HG03342 (cell line): ENCODE measurements at regions not wholly inside any gene's neighbourhood (a gene's known extent, or its start where the extent isn't known, plus 50 kb on each side); places are given as distances from the start of the nearest gene placed in this dataset.

Source experiments
- ATAC-seq: cut with Tn5 transposase; IDR thresholded peaks from one replicate; pipeline ENCODE4 v1.9.1; 2021; ENCODE audit warnings: mild to moderate bottlenecking, moderate library complexity; ENCODE audit not compliant: unreplicated experiment

DNA sequence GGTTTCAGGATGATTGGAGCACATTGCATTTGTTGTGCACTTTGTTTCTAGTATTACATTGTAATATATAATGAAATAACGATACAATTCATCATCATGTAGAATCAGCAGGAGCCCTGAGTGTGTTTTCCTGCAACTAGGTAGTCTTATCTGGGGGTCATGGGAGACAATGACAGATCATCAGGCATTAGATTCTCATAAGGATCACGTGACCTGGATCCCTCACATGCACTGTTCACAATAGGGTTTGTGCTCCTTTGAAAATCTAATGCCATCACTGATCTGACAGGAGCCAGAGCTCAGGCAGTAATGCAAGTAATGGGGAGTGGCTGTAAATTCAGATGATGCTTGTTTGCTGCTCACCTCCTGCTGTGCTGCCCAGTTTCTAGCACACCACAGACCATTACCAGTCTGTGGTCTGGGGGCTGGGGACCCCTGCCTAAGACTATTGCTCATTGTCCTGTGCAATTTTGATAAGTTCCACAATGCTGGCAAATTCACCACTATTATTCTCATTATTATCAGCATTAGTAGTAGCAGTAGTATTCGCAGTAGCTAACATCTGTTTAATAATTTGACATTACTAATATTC lies 428.7 kb upstream of the TNP1 start:
- no peak for ATAC-seq

DNA sequence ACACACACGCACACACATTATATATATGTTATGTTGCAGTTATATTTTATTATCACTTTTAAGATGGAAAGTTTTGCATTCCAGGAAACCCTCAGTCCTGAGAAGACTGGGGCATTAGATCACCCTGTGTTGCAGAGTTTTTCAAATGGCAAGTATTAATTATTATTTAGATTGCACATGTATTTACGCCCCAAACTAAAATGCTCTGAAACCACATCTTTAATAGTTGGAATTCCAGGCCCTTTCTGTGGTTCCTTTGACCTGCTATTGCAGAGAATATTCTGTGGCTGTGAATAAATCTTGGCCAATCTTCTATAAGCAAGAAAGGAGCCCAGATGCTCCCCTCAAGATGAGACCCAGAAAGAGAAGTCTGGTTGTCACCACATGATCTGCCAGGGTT lies 427.0 kb upstream of the TNP1 start:
- no peak for ATAC-seq

DNA sequence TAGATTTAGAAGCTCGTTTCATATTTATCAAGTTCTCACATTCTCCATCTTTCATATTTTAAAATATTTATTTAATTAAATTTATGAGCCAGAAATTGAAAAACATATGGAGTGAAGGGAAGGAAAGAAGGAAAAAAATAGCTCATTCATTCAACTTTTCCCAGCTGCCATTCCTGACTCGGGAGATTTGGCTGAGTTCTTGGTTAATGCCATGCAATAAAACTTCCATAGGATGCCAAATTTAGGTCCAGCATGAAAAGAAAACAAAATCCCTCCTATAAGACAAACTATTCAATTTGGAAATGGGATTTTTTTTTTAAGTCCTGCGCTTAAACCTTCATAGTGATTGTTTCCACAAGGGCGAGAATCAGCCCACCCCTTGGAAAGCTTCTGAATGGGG lies 426.1 kb upstream of the TNP1 start:
- ATAC-seq = no peak

DNA sequence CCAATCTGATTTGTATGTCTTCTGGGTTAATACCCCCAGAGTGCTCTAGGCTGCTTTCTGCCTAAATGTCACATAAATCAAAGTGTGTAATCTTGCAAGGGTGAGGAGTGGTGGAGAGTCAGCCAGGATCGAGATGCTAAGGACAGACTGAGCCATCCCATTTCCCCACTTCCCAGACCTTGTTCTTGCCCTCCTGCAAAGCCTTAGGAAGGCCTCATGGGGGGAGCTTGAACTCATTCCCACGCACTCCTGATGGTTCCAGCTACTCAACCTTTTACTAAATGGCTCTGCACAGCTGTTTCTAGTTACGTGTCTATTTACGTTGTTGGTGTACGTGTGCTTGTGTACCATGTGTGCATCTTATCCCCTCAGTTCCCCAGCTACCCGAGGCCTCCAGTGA lies 423.6 kb upstream of the TNP1 start:
- ATAC-seq = no peak

GRCh38 chr2:217282531-217282930 lies 422.7 kb upstream of the TNP1 start:
- ATAC-seq = no peak

GRCh38 chr2:217279556-217279955 lies 419.7 kb upstream of the TNP1 start:
- no peak for ATAC-seq

DNA sequence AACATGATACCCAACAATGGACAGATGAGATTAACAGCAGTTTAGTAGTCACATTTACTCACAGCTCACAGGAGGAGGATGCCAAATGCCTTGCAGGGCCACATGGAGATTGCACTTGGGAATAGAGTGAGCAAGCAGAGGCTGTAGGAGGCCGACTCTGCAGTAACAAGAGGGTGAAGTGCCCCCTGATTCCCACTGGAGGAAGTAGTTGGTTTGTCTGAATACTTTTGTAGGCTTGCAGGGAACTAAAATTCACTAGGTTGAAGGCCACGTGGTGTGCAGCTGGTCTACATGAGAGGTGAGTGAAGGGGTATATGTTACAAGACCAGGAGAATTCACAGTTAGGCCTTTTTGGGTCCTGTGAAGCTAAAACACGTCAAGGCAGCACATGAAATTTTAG lies 419.3 kb upstream of the TNP1 start:
- no peak for ATAC-seq

- no peak for ATAC-seq
These were observed 418.0 kb upstream of the TNP1 start for GRCh38 chr2:217277646-217278398.

GRCh38 chr2:217276433-217276832 lies 416.6 kb upstream of the TNP1 start:
- no peak for ATAC-seq

GRCh38 chr2:217275091-217275490 lies 415.2 kb upstream of the TNP1 start:
- ATAC-seq = no peak

DNA sequence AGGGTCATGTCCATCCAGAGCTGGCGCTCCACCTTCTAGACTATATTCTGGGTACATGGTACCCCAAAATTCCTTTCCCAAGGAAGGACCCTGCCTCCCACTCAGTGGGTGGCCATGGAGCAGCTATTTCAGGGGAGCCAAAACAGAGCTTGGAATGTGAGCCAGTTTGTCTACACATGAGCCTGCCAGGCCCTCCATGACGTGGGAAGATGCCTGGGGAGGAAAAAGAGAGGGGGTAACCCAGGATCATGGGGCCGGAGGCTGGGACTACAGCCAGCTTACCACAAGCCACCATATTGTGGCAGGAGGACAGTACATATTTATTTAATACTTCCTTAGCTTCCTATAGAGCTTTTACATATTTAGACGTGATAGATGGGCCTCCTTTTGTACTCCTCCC lies 414.7 kb upstream of the TNP1 start:
- ATAC-seq = no peak

DNA sequence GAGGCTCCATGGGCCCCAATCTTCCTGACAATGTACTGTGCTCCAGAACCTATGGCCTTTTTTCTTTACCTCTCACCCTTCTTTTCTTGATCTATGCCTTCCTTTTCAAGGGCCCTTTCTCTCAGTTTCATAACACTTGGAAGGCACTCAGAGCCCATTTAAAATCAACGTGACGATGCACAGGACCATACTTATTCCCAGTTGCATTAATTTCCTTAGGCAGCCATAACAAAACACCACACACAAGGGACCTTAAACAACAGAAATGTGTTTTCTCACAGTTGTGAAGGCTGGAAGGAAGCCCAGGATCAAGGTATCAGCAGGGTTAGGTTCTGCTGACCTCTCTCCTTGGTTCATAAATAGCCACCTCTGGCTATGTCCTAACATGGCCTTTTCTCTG lies 414.0 kb upstream of the TNP1 start:
- ATAC-seq = no peak

- no peak for ATAC-seq
These were observed 413.3 kb upstream of the TNP1 start for GRCh38 chr2:217273162-217273561.

- no peak for ATAC-seq
These were observed 411.9 kb upstream of the TNP1 start for GRCh38 chr2:217271813-217272212.

DNA sequence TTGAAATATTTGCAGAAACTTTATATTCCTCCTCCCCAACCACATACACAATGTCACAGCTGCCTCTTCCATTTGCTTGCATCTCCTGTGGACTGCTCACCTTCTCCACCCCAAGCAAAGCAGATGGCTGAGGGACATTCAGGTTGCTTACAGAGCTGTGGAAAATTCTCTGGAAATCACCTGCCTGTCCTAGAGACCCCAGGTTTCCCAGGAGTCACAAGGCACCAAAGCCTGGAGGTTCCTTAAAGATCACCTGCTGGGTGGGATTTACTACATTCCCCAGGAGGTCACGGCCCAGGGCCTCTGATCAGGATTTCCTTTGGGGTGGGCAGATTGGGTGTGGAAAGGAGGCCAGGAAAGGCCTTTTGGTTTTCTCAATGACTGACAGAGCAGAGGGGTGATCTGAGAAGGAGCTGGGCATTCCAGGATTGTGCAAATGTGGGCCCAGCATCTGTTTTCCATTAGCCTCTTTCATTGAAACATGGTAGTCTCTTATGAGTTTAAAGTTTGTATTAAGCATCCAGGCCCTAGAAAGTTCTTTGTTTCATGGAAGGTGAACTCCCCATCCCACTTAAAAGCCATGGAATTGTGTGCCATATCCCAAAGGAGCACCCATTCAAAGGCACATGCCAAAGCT lies 410.7 kb upstream of the TNP1 start:
- ATAC-seq = no peak

DNA sequence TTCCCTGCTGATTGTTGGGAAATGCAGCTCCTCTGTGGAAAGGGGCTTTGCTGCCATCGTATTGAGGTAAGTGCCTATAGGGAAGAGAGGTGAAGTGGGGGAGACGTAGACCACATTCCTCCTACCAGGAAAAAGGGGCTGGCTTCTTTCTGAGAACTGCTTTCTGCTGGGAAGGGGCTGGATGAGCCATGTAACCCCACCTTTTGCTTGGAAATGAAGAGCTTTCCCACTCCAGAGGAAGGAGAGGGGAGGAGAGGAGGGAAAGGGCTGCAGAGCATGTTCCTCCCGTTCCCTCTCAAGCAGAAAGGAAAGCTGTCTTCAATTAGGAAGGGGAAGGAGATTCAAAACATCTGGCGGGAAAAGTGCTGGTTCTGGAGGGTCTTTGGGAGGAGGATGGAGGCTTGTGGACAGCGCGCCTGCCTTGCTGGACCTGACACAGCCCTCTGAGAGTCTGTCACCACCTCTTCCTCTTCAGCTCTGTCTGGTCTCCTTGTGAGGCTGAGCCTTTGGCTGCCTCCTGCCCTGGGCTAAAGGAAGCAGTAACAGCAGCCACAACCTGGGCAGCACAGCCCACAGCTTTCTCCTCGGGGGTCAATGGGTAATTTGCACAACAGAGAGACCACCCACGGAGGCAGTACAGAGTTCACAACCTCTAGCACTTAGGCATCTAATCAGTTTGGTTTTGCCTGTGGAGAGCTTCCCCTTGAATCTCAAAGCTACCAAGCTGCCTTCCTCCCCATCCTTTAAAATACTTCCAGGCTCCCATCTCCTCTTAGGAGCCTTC lies 410.0 kb upstream of the TNP1 start:
- ATAC-seq = no peak

GRCh38 chr2:217268978-217269377 lies 409.1 kb upstream of the TNP1 start:
- no peak for ATAC-seq

GRCh38 chr2:217267758-217268157 lies 407.9 kb upstream of the TNP1 start:
- ATAC-seq = no peak

DNA sequence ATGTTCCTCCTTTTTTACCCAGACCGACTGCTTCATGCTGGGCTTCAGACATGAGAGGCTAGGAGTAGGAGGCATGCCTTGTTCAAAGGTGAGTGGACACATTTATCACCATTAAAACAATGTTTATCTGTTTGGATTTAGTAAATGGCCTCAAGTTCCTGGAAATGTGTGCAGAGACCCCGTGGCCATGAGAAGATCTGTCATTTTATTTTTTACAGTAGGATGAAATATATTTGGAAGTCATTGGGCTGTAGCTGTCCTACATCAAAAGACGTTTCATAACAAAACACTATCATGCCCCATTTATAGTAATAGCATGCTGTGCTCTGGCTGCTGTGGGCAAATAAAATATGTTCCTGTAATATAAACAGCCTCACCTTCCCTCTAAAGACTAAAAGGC lies 403.9 kb upstream of the TNP1 start:
- no peak for ATAC-seq

- ATAC-seq = no peak
These were observed 403.0 kb upstream of the TNP1 start for GRCh38 chr2:217262911-217263310.

GRCh38 chr2:217261452-217261851 lies 401.6 kb upstream of the TNP1 start:
- ATAC-seq = no peak
